ENCODE measurements at regions not wholly inside any gene's neighbourhood (a gene's known extent, or its start where the extent isn't known, plus 50 kb on each side); places are given as distances from the start of the nearest gene placed in this dataset.
"Not testable (repeated sequence)": the region's sequence is repeated elsewhere in the genome, so short reads cannot be mapped to it uniquely, and the experiment has no call there.

- Mint-ChIP-seq H3K4me1 (no peaks in the 10 kb centered on the region), H3K27ac (no peak overlapping the region), H3K4me3 (no peak overlapping the region), H3K36me3 (no peaks in the 10 kb centered on the region), H3K9me3 (peaks cover 19 to 33% (median 21%) of the 10 kb centered on the region in 5 donors), H3K27me3 (no peaks in the 10 kb centered on the region)
- H3K36me3 ChIP-seq (ENCODE audit: insufficient read depth, low read length), result no peaks in the 10 kb centered on the region
- no peak overlapping the region for H3K4me3 ChIP-seq (ENCODE audit: low read length)
- H3K27ac ChIP-seq (ENCODE audit: low read depth, low read length), result no peak overlapping the region
- no peak for DNase-seq
- CTCF ChIA-PET, result no interaction called here
- no peaks in the 10 kb centered on the region for H3K27me3 ChIP-seq (ENCODE audit: insufficient read depth, low read length, poor library complexity, severe bottlenecking)
- peaks cover 3% of the 10 kb centered on the region for H3K9me3 ChIP-seq (ENCODE audit: low read length)
- POLR2A ChIA-PET, result no interaction called here
- no peaks in the 10 kb centered on the region for H3K4me1 ChIP-seq (ENCODE audit: insufficient read depth, low read length)
These were observed 176.3 kb downstream of the NPR3 start for GRCh38 chr5:32887390-32887789.

- Mint-ChIP-seq H3K4me3 (no peak overlapping the region), H3K9me3 (peaks cover 8 to 17% (median 11%) of the 10 kb centered on the region in 5 donors), H3K4me1 (no peaks in the 10 kb centered on the region), H3K27me3 (no peaks in the 10 kb centered on the region), H3K27ac (no peak overlapping the region), H3K36me3 (no peaks in the 10 kb centered on the region)
- POLR2A ChIA-PET, result no interaction called here
- Histone ChIP-seq H3K4me3 (ENCODE audit: low read length) (no peak overlapping the region), H3K27ac (ENCODE audit: low read depth, low read length) (no peak overlapping the region), H3K4me1 (ENCODE audit: insufficient read depth, low read length) (no peaks in the 10 kb centered on the region), H3K9me3 (ENCODE audit: low read length) (peaks cover under 1% of the 10 kb centered on the region), H3K27me3 (ENCODE audit: insufficient read depth, low read length, poor library complexity, severe bottlenecking) (no peaks in the 10 kb centered on the region), H3K36me3 (ENCODE audit: insufficient read depth, low read length) (no peaks in the 10 kb centered on the region)
- CTCF ChIA-PET, result no interaction called here
- no peak for DNase-seq
These were observed 178.0 kb downstream of the NPR3 start for GRCh38 chr5:32889078-32889477.

GRCh38 chr5:32903613-32904012 lies 192.5 kb downstream of the NPR3 start:
- ChIA-PET CTCF (no interaction called here), POLR2A (no interaction called here)
- H3K27ac ChIP-seq (ENCODE audit: low read depth, low read length), result no peak overlapping the region
- no peaks in the 10 kb centered on the region for H3K27me3 ChIP-seq (ENCODE audit: insufficient read depth, low read length, poor library complexity, severe bottlenecking)
- H3K36me3 ChIP-seq (ENCODE audit: insufficient read depth, low read length), result no peaks in the 10 kb centered on the region
- Mint-ChIP-seq H3K36me3 (no peaks in the 10 kb centered on the region), H3K27me3 (peaks cover 0 to 1% of the 10 kb centered on the region in 2 donors), H3K4me3 (no peak overlapping the region), H3K27ac (peak overlapping the region in 1 of 8 donors; percentile 70), H3K9me3 (peaks cover 4 to 32% (median 5%) of the 10 kb centered on the region in 5 donors), H3K4me1 (no peaks in the 10 kb centered on the region)
- H3K9me3 ChIP-seq (ENCODE audit: low read length), result no peaks in the 10 kb centered on the region
- H3K4me3 ChIP-seq (ENCODE audit: low read length), result no peak overlapping the region
- no peak for DNase-seq
- H3K4me1 ChIP-seq (ENCODE audit: insufficient read depth, low read length), result no peaks in the 10 kb centered on the region

GRCh38 chr5:32908641-32909040 lies 197.5 kb downstream of the NPR3 start:
- Histone ChIP-seq H3K36me3 (ENCODE audit: insufficient read depth, low read length) (no peaks in the 10 kb centered on the region), H3K27me3 (ENCODE audit: insufficient read depth, low read length, poor library complexity, severe bottlenecking) (no peaks in the 10 kb centered on the region), H3K4me3 (ENCODE audit: low read length) (no peak overlapping the region), H3K9me3 (ENCODE audit: low read length) (no peaks in the 10 kb centered on the region), H3K27ac (ENCODE audit: low read depth, low read length) (no peak overlapping the region), H3K4me1 (ENCODE audit: insufficient read depth, low read length) (no peaks in the 10 kb centered on the region)
- DNase-seq, result no peak
- H3K9me3 Mint-ChIP-seq, result peaks cover 0 to 37% (median 12%) of the 10 kb centered on the region in 5 donors
- ChIA-PET POLR2A (no interaction called here), CTCF (no interaction called here)
- peaks cover 0 to 4% of the 10 kb centered on the region in 2 donors for H3K27me3 Mint-ChIP-seq
- no peak overlapping the region for H3K27ac Mint-ChIP-seq
- H3K4me1 Mint-ChIP-seq, result no peaks in the 10 kb centered on the region
- H3K36me3 Mint-ChIP-seq, result peaks cover 0 to 3% (median 0%) of the 10 kb centered on the region in 3 donors
- no peak overlapping the region for H3K4me3 Mint-ChIP-seq

GRCh38 chr5:32909207-32909606 lies 198.1 kb downstream of the NPR3 start:
- peaks cover 0 to 4% of the 10 kb centered on the region in 2 donors for H3K27me3 Mint-ChIP-seq
- ChIA-PET POLR2A (no interaction called here), CTCF (no interaction called here)
- no peak for DNase-seq
- H3K4me3 ChIP-seq (ENCODE audit: low read length), result no peak overlapping the region
- H3K4me1 Mint-ChIP-seq, result no peaks in the 10 kb centered on the region
- H3K4me1 ChIP-seq (ENCODE audit: insufficient read depth, low read length), result no peaks in the 10 kb centered on the region
- H3K36me3 Mint-ChIP-seq, result peaks cover 0 to 3% (median 0%) of the 10 kb centered on the region in 3 donors
- peaks cover 0 to 38% (median 12%) of the 10 kb centered on the region in 5 donors for H3K9me3 Mint-ChIP-seq
- H3K27ac ChIP-seq (ENCODE audit: low read depth, low read length), result no peak overlapping the region
- H3K27ac Mint-ChIP-seq, result no peak overlapping the region
- H3K27me3 ChIP-seq (ENCODE audit: insufficient read depth, low read length, poor library complexity, severe bottlenecking), result no peaks in the 10 kb centered on the region
- H3K36me3 ChIP-seq (ENCODE audit: insufficient read depth, low read length), result no peaks in the 10 kb centered on the region
- no peak overlapping the region for H3K4me3 Mint-ChIP-seq
- H3K9me3 ChIP-seq (ENCODE audit: low read length), result no peaks in the 10 kb centered on the region

- H3K4me1 ChIP-seq (ENCODE audit: insufficient read depth, low read length), result no peaks in the 10 kb centered on the region
- POLR2A ChIA-PET, result no interaction called here
- Mint-ChIP-seq H3K4me3 (no peak overlapping the region), H3K9me3 (peaks cover 0 to 13% (median 4%) of the 10 kb centered on the region in 5 donors), H3K27ac (no peak overlapping the region), H3K27me3 (no peaks in the 10 kb centered on the region), H3K36me3 (no peaks in the 10 kb centered on the region), H3K4me1 (no peaks in the 10 kb centered on the region)
- CTCF ChIA-PET, result no interaction called here
- no peaks in the 10 kb centered on the region for H3K27me3 ChIP-seq (ENCODE audit: insufficient read depth, low read length, poor library complexity, severe bottlenecking)
- no peak overlapping the region for H3K4me3 ChIP-seq (ENCODE audit: low read length)
- no peaks in the 10 kb centered on the region for H3K9me3 ChIP-seq (ENCODE audit: low read length)
- H3K27ac ChIP-seq (ENCODE audit: low read depth, low read length), result no peak overlapping the region
- H3K36me3 ChIP-seq (ENCODE audit: insufficient read depth, low read length), result no peaks in the 10 kb centered on the region
- no peak for DNase-seq
These were observed 205.5 kb downstream of the NPR3 start for GRCh38 chr5:32916648-32917047.

GRCh38 chr5:32928761-32929160 lies 217.6 kb downstream of the NPR3 start:
- no peaks in the 10 kb centered on the region for H3K27me3 Mint-ChIP-seq
- H3K27ac Mint-ChIP-seq, result no peak overlapping the region
- DNase-seq, result no peak
- H3K4me1 Mint-ChIP-seq, result no peaks in the 10 kb centered on the region
- H3K36me3 Mint-ChIP-seq, result no peaks in the 10 kb centered on the region
- peaks cover 0 to 6% (median 6%) of the 10 kb centered on the region in 5 donors for H3K9me3 Mint-ChIP-seq
- H3K9me3 ChIP-seq (ENCODE audit: low read length), result no peaks in the 10 kb centered on the region
- ChIA-PET POLR2A (no interaction called here), CTCF (no interaction called here)
- no peaks in the 10 kb centered on the region for H3K27me3 ChIP-seq (ENCODE audit: insufficient read depth, low read length, poor library complexity, severe bottlenecking)
- H3K4me3 ChIP-seq (ENCODE audit: low read length), result no peak overlapping the region
- H3K4me1 ChIP-seq (ENCODE audit: insufficient read depth, low read length), result no peaks in the 10 kb centered on the region
- no peak overlapping the region for H3K27ac ChIP-seq (ENCODE audit: low read depth, low read length)
- no peak overlapping the region for H3K4me3 Mint-ChIP-seq
- H3K36me3 ChIP-seq (ENCODE audit: insufficient read depth, low read length), result no peaks in the 10 kb centered on the region

- H3K36me3 ChIP-seq (ENCODE audit: insufficient read depth, low read length); H3K27ac ChIP-seq (ENCODE audit: low read depth, low read length); H3K27ac Mint-ChIP-seq; H3K36me3 Mint-ChIP-seq; H3K4me1 ChIP-seq (ENCODE audit: insufficient read depth, low read length); CTCF ChIA-PET; H3K4me1 Mint-ChIP-seq; DNase-seq; H3K27me3 ChIP-seq (ENCODE audit: insufficient read depth, low read length, poor library complexity, severe bottlenecking); POLR2A ChIA-PET; H3K9me3 ChIP-seq (ENCODE audit: low read length); H3K27me3 Mint-ChIP-seq; H3K4me3 Mint-ChIP-seq; H3K4me3 ChIP-seq (ENCODE audit: low read length): not testable (repeated sequence)
- H3K9me3 Mint-ChIP-seq, result peaks cover 3 to 14% (median 11%) of the 10 kb centered on the region in 5 donors
These were observed 220.3 kb downstream of the NPR3 start for GRCh38 chr5:32931438-32931837.
